CD4-positive, CD25-positive, alpha-beta regulatory T cell (primary cell): ENCODE measurements at regions not wholly inside any gene's neighbourhood (a gene's known extent, or its start where the extent isn't known, plus 50 kb on each side); places are given as distances from the start of the nearest gene placed in this dataset.
"Not testable (repeated sequence)": the region's sequence is repeated elsewhere in the genome, so short reads cannot be mapped to it uniquely, and the experiment has no call there.

ENCODE experiments used
- ATAC-seq, 2 donors: fragments of 150-1000 bp; cut with Tn5 transposase; one replicate each; pipeline ENCODE4 v1.10.0; 2021; ENCODE audit warnings: low read depth in 2 of 2, moderate number of reproducible peaks in 2 of 2, moderate library complexity in 1 of 2
- DNase-seq, 3 donors: peaks; one replicate each; pipeline versions ENCODE4 v3.0.0 to v3.0.0-alpha.2; 2012 to 2022; ENCODE audit warnings: mixed read lengths in 1 of 3
- H3K27ac ChIP-seq: one replicate; pipeline ENCODE4 v1.7.0; 2013; ENCODE audit warnings: mild to moderate bottlenecking, low read length; ENCODE audit not compliant: insufficient read depth, poor library complexity, severe bottlenecking
- H3K27me3 ChIP-seq: one replicate; pipeline ENCODE4 v1.7.0; 2013; ENCODE audit warnings: low read length; ENCODE audit not compliant: control insufficient read depth, insufficient read depth
- H3K36me3 ChIP-seq: one replicate; pipeline ENCODE4 v1.7.0; 2013; ENCODE audit warnings: mild to moderate bottlenecking, low read length, moderate library complexity; ENCODE audit not compliant: control insufficient read depth, insufficient read depth
- H3K4me1 ChIP-seq: 2 replicates; pipeline ENCODE4 v1.7.0; 2013; ENCODE audit warnings: mild to moderate bottlenecking, low read length; ENCODE audit not compliant: insufficient read depth, control insufficient read depth, poor library complexity, severe bottlenecking
- H3K4me3 ChIP-seq: one replicate; pipeline ENCODE4 v1.7.0; 2013; ENCODE audit warnings: low read depth, mild to moderate bottlenecking, low read length, moderate library complexity
- H3K9me3 ChIP-seq, 2 experiments: 1 replicate in 1 of 2; 2 replicates in 1 of 2; pipeline ENCODE4 v1.7.0; 2013; ENCODE audit warnings: low read length in 2 of 2, mild to moderate bottlenecking in 1 of 2, moderate library complexity in 1 of 2; ENCODE audit not compliant: control insufficient read depth in 2 of 2
- H3K27ac Mint-ChIP-seq, 3 donors: one replicate each; pipeline ENCODE4 v1.8.0; 2020 to 2022; ENCODE audit warnings: mild to moderate bottlenecking in 3 of 3, mixed read lengths in 3 of 3, moderate library complexity in 2 of 3
- H3K27me3 Mint-ChIP-seq: one replicate; pipeline ENCODE4 v1.8.0; 2022; ENCODE audit warnings: mild to moderate bottlenecking, mixed read lengths
- H3K36me3 Mint-ChIP-seq: one replicate; pipeline ENCODE4 v1.8.0; 2020; ENCODE audit warnings: mixed read lengths
- H3K4me1 Mint-ChIP-seq, 4 donors: one replicate each; pipeline ENCODE4 v1.8.0; 2020 to 2022; ENCODE audit warnings: mixed read lengths in 4 of 4, mild to moderate bottlenecking in 1 of 4
- H3K4me3 Mint-ChIP-seq, 4 donors: one replicate each; pipeline ENCODE4 v1.8.0; 2020 to 2022; ENCODE audit warnings: mild to moderate bottlenecking in 4 of 4, mixed read lengths in 4 of 4, moderate library complexity in 3 of 4
- H3K9me3 Mint-ChIP-seq, 7 donors: one replicate each; pipeline ENCODE4 v1.8.0; 2020 to 2022; ENCODE audit warnings: mixed read lengths in 7 of 7, mild to moderate bottlenecking in 3 of 7, moderate library complexity in 2 of 7

DNA sequence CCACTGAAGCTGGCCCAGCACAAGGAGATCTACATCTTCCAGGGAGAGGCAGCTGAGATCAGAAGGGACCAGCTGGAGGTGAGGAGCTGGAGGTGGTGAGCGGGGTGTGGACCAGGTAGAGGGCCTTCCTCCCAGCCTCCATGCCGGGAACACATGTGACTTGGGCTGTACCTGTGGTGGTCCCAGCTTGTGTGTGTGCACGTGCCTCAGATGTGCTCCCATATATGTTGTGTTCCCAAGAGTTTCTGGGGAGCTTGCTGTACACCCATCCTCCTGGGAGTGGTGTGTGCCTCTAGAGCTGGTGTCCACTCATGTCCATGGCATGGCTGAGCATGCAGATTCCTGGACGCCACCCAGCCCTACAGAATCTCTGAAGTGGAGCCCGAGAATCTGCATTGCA is 183.7 kb upstream of the AKAP13 start:
- not testable (repeated sequence) for H3K36me3 ChIP-seq, H3K4me1 Mint-ChIP-seq, H3K4me1 ChIP-seq, H3K4me3 ChIP-seq, H3K36me3 Mint-ChIP-seq, H3K4me3 Mint-ChIP-seq, H3K27me3 ChIP-seq, DNase-seq, H3K27ac Mint-ChIP-seq, H3K9me3 Mint-ChIP-seq, H3K27ac ChIP-seq, H3K27me3 Mint-ChIP-seq, H3K9me3 ChIP-seq, ATAC-seq

DNA sequence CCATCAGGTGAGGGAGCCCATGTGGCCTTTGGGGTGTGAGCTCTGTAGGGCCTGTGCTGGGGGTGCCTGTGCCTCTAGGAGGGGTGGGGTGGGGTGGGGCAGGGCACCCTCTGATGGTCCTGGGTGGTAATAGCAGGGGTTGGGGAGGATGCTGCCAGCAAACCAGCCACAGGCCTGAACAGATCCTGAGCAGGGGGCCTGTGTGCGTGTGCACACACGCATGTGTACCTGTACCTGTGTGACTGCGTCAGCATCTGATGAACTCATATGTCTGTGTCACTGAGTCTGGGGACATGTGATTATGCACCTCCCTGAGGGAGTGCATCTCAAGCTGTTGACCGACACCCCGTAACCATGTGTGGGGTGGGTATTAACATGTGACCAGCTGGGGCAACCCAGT is 182.8 kb upstream of the AKAP13 start:
- not testable (repeated sequence) for H3K4me3 ChIP-seq, H3K4me3 Mint-ChIP-seq, ATAC-seq, H3K27ac ChIP-seq, H3K4me1 ChIP-seq, H3K9me3 Mint-ChIP-seq, H3K36me3 Mint-ChIP-seq, H3K4me1 Mint-ChIP-seq, DNase-seq, H3K36me3 ChIP-seq, H3K9me3 ChIP-seq, H3K27ac Mint-ChIP-seq, H3K27me3 ChIP-seq, H3K27me3 Mint-ChIP-seq

DNA sequence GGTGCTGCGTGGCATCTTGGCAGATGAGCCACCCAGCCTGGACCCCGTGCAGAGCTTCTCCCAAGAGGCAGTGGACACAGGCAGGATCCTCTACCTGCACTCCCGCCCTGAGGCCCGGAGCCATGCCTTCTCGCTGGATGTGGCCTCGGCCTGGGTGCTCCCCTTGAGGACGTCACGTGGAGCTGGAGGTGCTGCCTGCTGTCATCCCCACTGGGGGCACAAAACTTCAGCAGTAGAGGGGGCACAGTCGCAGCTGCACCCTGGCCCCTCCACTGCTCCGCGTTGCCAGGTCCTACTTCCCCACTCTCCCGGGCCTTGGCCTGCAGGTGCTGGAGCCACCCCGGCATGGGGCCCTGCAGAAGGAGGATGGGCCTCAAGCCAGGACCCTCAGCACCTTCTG is 182.0 kb upstream of the AKAP13 start:
- H3K27ac ChIP-seq, H3K4me1 ChIP-seq, ATAC-seq, H3K27me3 Mint-ChIP-seq, H3K36me3 Mint-ChIP-seq, H3K27ac Mint-ChIP-seq, H3K4me1 Mint-ChIP-seq, H3K27me3 ChIP-seq, H3K36me3 ChIP-seq, H3K4me3 ChIP-seq, H3K9me3 ChIP-seq, H3K4me3 Mint-ChIP-seq, DNase-seq, H3K9me3 Mint-ChIP-seq: not testable (repeated sequence)

DNA sequence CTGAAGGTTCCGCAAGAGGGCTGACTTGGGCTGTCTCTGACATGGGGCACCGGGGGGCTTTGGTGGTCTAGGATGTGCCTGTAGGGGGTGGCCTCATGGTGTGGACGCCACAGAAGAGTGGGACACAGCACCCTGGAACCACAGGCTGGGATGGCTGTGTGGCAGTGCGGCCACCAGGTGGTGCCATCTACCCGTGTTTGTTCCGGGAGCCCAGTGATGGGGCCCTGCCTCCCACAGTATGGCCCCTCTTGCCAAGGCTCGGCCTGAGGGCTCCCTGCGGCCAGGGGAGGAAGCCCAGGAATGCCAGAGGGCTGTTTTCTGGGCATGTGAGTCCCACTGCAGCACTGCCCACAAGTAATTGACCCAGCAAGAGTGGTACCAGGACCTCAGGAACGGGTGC is 180.2 kb upstream of the AKAP13 start:
- ATAC-seq (peak; percentile 56 to 74), DNase-seq (peak in 1 of 3 donors; percentile 6)
- H3K9me3 ChIP-seq, H3K36me3 Mint-ChIP-seq, H3K27me3 ChIP-seq, H3K36me3 ChIP-seq, H3K27ac Mint-ChIP-seq, H3K27me3 Mint-ChIP-seq, H3K4me3 ChIP-seq, H3K27ac ChIP-seq, H3K4me1 ChIP-seq, H3K9me3 Mint-ChIP-seq, H3K4me3 Mint-ChIP-seq, H3K4me1 Mint-ChIP-seq: not testable (repeated sequence)

DNA sequence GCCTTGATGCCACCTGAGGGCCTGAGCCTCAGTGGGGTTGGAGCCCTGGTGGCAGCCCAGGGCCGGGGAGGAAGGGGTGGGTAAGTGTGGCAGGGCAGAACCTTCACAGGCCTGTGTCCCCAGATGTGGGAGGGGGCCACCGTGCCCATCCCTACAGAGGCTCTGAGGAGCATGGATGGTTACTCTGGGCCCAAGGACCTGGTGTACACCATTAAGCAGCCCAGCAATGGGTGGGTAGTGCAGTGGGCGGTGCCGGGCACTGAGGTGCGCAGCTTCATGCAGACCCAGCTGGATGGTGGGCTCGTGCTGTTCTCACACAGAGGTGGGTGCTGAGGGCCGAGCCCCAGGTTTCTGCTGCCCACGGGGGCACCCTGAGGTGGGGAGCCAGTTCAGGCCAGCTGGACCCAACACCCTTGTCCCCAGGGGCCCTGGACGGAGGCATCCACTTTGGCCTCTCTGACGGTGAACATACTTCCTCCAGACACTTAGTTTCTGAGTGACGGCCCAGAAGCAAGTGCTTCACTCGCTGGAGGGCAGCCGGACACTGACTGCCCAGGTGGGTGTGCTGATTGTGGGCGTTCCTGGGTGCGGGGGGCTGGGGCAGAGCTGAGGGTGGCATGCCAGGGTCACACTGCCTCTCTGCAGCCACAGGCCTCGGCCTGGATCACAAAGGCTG is 179.1 kb upstream of the AKAP13 start:
- not testable (repeated sequence) for ATAC-seq, DNase-seq, H3K4me1 ChIP-seq, H3K9me3 ChIP-seq, H3K9me3 Mint-ChIP-seq, H3K4me3 Mint-ChIP-seq, H3K27me3 ChIP-seq, H3K27me3 Mint-ChIP-seq, H3K27ac Mint-ChIP-seq, H3K36me3 ChIP-seq, H3K4me3 ChIP-seq, H3K27ac ChIP-seq, H3K4me1 Mint-ChIP-seq, H3K36me3 Mint-ChIP-seq

DNA sequence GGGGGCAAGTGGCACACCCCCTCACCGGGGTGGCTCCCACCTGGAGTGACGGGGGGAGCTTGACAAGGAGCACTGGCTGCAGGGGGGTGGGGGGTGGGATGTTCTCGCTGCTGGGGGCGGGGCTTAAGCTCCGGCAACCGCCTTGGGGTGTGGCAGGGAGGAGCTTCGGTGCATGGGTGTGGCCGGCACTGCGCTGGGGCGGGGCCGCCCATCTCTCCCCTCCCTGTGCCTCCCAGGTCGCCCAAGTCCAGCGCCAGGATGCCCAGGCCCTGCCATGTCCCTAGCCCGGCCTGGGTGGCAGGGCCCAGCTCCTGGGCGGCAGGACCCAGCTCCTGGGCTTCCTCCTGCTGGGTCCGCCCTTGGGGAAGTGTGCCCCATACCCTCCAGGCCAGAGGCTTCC is 175.9 kb upstream of the AKAP13 start:
- not testable (repeated sequence) for H3K27ac ChIP-seq, H3K4me1 Mint-ChIP-seq, H3K36me3 ChIP-seq, H3K4me3 ChIP-seq, DNase-seq, H3K9me3 ChIP-seq, ATAC-seq, H3K9me3 Mint-ChIP-seq, H3K27me3 ChIP-seq, H3K36me3 Mint-ChIP-seq, H3K4me1 ChIP-seq, H3K27me3 Mint-ChIP-seq, H3K4me3 Mint-ChIP-seq, H3K27ac Mint-ChIP-seq

DNA sequence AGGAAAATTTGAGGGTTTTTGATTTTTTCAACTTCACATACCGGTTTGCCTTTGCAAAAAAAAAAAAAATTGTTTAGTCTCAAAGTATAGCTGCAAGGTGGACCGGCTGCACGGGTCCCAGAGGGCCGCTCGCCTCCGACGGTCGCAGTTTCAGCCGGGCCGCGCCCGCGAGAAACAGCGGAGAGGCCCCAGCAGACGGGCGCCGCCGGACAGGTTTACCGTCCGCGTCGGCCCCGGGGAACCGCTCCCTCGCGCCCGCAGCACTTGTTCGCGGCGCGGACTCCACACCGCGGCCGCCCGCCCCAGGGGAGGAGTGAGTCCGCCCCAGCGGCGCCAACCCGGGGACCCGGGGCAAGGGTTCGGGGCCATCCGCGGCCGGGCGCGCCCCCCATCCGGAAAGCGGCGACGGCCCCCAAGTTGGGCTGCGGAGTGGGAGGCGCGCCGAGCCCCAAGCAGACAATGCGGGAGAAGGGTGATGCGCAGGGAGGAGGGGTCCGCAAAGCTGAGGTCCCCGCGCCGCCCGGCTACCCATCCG is 146.5 kb upstream of the AKAP13 start:
- not testable (repeated sequence) for H3K27me3 ChIP-seq, DNase-seq, H3K9me3 ChIP-seq, H3K27me3 Mint-ChIP-seq, H3K9me3 Mint-ChIP-seq, H3K4me1 ChIP-seq, H3K36me3 ChIP-seq, ATAC-seq, H3K27ac ChIP-seq, H3K36me3 Mint-ChIP-seq, H3K4me1 Mint-ChIP-seq, H3K4me3 ChIP-seq, H3K27ac Mint-ChIP-seq
- peak overlapping the region in 1 of 4 donors; percentile 19 for H3K4me3 Mint-ChIP-seq

DNA sequence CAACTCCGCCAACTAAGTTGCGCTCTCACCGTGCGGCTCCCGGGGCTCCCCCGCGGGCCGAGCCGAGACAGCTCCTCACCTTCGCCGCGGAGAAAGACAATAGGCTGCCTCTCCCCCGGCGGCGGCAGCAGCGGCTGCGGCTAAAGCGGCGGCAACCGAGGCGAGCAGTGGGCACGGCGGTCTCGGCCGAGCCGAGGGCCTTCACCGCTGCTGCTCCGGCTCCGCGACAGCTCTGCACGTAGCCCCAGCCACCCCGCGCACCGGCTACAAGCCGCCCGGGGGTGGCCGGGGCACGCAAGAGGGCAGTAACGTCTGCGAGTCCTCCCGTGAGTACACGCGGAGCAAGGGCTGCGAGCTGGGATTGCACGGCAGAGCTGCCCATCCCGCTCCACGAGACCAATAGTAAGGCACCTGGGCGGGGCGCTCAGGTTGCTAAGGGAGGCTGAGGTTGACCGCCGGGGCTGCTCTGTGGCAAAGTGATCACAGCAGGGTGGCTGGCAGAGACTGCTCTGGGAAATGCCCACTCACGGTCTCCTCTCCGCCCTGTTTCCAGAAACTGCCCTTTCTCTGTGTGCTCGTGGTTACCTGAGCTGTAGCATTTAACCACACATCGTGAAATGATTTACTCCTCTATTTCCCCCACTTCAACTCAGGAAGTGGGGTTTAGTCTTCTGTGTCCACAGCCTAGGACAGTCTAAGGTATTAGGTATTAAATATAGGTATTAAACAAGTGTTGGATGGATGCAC is 145.8 kb upstream of the AKAP13 start:
- not testable (repeated sequence) for H3K36me3 ChIP-seq, H3K4me3 ChIP-seq, ATAC-seq, H3K4me1 Mint-ChIP-seq, H3K27me3 Mint-ChIP-seq, H3K27me3 ChIP-seq, H3K27ac Mint-ChIP-seq, H3K4me1 ChIP-seq, H3K36me3 Mint-ChIP-seq, H3K27ac ChIP-seq, H3K9me3 ChIP-seq, H3K9me3 Mint-ChIP-seq
- H3K4me3 Mint-ChIP-seq: peak overlapping the region in 2 of 4 donors; percentile 17 to 50
- DNase-seq: peak in 1 of 3 donors; percentile 50
